G401.6 (cell line): ENCODE measurements at regions not wholly inside any gene's neighbourhood (a gene's known extent, or its start where the extent isn't known, plus 50 kb on each side); places are given as distances from the start of the nearest gene placed in this dataset.
"Not testable (repeated sequence)": the region's sequence is repeated elsewhere in the genome, so short reads cannot be mapped to it uniquely, and the experiment has no call there.

ENCODE experiments used
- FAIRE-seq: peaks from 2 replicates; lab custom pipeline; 2012; peaks lifted over from hg19 to GRCh38; lab: Jason Lieb, UNC

GRCh38 chr20:48329676-48330664 lies 497.8 kb downstream of the PREX1 start:
- FAIRE-seq = no peak

DNA sequence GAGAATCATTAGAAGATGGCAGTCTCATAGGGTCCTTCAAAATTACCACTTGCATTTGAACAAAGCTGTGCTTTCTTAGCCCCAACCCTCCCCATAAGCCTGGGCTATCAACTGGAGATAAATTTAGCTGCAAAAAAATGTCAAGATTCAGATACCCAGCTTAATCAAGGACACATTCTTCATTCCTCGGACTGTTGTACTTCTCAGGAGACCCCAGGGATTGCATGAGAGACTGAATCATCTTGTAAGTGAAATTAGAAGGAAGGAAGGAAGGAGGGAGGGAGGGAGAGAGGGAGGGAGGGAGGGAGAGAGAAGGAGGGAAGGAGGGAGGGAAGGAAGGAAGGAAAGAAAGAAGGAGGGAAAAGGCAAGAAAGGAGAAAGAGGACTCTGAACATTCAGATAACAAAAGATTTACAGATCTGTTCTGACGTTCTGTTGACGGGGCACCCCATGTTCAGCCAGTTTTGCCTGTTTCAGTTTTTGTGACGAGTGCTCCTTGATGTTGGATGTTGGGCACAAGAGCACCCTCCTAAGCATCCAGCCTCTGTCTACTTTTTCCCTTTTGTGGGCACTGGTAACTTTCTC lies 498.7 kb downstream of the PREX1 start:
- no peak for FAIRE-seq

DNA sequence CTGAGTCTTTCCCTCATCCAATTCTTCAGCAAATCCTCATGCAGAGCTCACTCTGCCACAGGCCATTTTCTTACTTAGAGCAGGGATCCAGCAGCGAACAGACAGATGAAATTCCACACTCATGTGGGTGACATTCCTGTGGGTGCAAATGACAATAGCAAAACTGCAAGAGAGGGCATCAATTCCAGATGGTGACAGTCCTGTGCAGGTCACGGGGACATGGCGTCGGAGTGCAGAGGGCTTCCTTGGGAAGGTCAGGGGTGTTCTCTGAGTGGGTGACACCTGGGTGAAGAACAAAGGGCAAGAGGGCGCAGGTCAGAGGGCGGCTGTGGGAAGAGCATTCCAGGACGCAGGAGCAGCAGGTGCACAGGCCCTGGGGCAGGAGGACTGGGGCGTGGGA lies 500.0 kb downstream of the PREX1 start:
- FAIRE-seq = not testable (repeated sequence)

- no peak for FAIRE-seq
Observed at GRCh38 chr20:48326868-48327267, 500.9 kb downstream of the PREX1 start.

GRCh38 chr20:48326434-48326691 lies 501.4 kb downstream of the PREX1 start:
- FAIRE-seq = no peak

GRCh38 chr20:48325656-48326433 lies 502.0 kb downstream of the PREX1 start:
- FAIRE-seq = no peak

- FAIRE-seq = no peak
Observed at GRCh38 chr20:48324744-48325143, 503.1 kb downstream of the PREX1 start.

DNA sequence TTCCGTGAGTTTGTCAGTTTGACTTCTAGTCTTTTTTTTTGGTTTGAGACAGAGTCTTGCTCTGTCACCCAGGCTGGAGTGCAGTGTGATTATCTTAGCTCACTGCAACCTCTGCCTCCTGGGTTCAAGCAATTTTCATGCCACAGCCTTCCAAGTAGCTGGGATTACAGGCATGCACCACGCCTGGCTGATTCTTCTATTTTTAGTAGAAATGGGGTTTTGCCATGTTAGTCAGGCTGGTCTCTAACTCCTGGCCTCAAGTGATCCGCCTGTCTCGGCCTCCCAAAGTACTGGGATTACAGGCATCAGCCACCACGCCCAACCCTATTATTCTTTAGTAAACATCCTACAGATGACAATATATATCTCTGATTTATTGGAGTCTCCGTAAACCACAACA lies 506.5 kb downstream of the PREX1 start:
- FAIRE-seq = no peak

DNA sequence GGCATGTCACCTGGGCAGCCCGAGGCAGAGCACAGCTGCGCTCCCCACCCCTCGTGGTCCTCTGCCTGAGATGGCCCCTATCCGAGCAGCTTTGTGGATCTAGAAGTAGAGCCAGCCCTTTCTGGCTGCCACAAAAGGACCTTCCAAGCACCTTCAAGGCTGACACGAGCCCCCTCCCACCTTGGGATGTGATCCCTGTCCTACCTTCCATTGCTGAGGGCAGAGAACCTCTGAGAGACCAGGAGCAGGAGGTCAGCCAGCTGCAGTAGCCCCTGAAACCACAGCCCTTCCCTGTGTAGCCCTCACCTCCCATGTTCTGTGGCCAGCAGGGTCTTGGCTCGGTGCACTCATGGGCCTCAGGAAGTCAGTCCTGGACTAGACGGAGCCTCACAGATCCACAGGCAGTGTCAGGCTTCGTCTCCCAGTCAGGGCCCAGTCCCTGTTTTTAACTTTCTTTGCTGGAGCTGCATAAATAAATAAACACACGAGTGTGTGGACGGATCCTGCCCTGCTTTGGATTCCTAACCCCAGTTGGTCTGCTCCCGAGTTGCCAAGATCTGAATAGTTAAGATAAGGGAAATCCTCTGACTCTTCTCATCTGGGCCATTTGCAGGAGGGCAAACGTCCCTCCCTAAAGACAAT lies 507.7 kb downstream of the PREX1 start:
- no peak for FAIRE-seq

- no peak for FAIRE-seq
Observed at GRCh38 chr20:48317578-48317977, 510.2 kb downstream of the PREX1 start.

- FAIRE-seq = no peak
Observed at GRCh38 chr20:48314925-48315592, 512.7 kb downstream of the PREX1 start.

- FAIRE-seq = no peak
Observed at GRCh38 chr20:48313324-48313723, 514.5 kb downstream of the PREX1 start.

GRCh38 chr20:48311956-48312355 lies 515.8 kb downstream of the PREX1 start:
- no peak for FAIRE-seq

DNA sequence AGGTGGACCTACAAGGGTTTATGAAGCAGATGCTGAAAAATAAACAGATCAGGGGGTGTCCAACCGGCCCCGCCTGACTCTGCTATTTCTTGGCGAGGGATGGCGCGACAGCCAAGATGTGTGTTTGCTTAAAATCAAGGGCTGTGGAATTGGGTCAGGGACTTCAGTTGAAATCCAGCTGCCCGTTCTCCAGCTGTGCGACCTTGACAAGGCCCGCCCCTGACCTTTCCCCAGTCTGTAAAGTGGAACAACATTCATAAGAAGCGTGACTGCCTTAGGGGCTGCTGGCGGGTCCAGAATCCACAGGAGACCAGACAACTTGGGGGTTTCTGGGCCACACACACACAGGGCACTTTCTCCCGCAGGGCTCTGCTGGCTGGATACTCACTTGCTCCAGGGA lies 517.5 kb downstream of the PREX1 start:
- FAIRE-seq = no peak

GRCh38 chr20:48309293-48309692 lies 518.5 kb downstream of the PREX1 start:
- no peak for FAIRE-seq

DNA sequence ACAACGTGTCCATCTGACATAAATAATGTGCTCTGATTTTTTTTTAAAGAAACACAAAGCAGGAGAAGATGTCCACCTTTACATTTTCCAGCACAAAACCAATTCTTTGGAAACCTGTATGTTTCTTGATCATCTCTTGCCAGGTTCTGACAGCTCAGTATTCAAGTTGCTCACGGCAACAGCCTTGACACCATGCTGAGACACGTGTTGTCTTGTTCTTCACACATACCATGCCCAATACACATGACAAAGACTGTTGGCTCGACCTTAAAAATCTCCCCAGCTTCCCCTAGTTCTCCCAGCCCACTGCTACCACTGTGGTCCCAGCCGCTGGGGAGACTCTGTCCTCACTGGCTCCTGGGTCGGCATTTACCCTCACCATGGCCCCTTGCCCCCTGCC lies 518.9 kb downstream of the PREX1 start:
- FAIRE-seq = no peak

DNA sequence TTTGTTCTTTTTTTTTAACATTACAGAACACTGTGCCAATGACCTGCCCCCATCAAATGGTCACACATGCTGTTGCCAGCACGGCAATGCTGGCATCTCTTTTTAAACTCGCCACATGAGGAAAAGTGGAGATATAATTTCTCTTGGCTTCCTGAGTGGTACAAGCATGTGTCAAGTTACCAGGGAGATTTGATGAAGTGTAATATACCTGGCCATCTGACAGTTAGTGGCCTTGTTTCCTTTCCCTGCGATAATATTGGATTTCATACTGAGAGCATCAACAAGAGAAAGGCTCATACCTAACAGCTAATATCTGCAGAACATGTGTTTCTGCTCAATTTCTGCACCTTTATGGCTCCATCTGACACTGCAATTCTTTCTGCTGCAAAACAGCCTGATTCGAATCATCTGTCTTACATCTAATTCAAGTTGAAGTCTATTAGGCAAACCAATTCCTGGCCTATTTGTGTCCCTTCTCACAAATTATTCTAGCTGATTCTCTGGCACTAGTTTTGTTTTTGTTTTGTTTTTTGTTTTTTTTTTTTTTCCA lies 519.5 kb downstream of the PREX1 start:
- no peak for FAIRE-seq

DNA sequence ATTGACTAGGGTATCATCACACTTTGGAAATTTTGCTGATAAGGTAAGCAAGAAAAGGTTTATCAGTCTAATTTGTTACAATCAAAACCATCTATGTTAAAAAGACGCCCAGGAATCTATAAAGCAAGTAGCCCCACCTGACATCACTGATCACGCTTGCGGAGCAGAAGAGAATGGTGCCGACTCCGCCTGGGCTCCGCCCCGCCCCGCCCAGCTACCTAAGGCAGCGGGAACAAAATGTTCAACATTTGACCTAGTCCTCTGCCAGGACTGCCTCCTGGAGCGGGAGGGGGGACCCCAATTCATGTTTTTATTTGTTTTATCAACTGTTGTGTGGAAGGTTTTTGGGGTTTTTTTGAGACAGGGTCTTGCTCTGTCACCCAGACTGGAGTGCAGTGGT lies 520.5 kb downstream of the PREX1 start:
- no peak for FAIRE-seq

GRCh38 chr20:48302844-48303542 lies 517.7 kb upstream of the SULF2 start:
- FAIRE-seq = no peak

DNA sequence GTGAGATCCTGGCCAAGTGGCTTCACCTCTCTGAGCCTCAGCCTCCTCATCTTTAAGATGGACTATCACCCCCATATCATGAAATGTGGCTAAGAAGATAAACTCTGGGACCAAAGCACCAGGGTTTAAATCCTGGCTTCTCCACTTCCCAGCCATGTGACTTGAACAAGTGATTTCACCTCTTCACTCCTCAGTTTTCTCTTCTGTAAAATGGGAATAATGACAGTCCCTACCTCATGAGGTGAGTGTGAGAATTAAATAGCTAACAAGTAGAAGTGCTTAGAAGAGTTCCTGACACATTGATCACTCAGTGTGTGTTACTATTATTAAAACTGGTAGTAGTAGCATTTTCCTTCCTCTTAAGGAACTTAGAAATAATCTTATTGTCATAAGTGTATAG lies 516.9 kb upstream of the SULF2 start:
- FAIRE-seq = no peak

GRCh38 chr20:48301189-48301588 lies 515.9 kb upstream of the SULF2 start:
- FAIRE-seq = no peak
